ENCODE measurements at regions not wholly inside any gene's neighbourhood (a gene's known extent, or its start where the extent isn't known, plus 50 kb on each side); places are given as distances from the start of the nearest gene placed in this dataset.

GRCh38 chr13:74819549-74819948 is 662.4 kb downstream of the TBC1D4 start:
- DNase-seq (ENCODE audit: low spot score in 2 of 2), result no peak
- TF ChIP-seq POLR2AphosphoS5 (IDR thresholded peaks at IDR 0.05) (no peak), CTCF (IDR thresholded peaks at IDR 0.05) (no peak), POLR2A (IDR thresholded peaks at IDR 0.05) (no peak)
- H3K4me1 ChIP-seq, result no peaks in the 10 kb centered on the region
- H3K27me3 ChIP-seq, result no peaks in the 10 kb centered on the region
- intact Hi-C loops (cut with DNase I; ENCODE audit: low total_unique reads), result no loop called here
- H3K36me3 ChIP-seq, result no peaks in the 10 kb centered on the region
- H3K9me3 ChIP-seq, result no peaks in the 10 kb centered on the region
- H3K4me3 ChIP-seq, result no peak overlapping the region
- no peak overlapping the region for H3K27ac ChIP-seq

GRCh38 chr13:74816737-74817136 is 665.2 kb downstream of the TBC1D4 start:
- H3K27ac ChIP-seq, result no peak overlapping the region
- peaks cover 0 to 5% of the 10 kb centered on the region in 2 donors for H3K9me3 ChIP-seq
- no peaks in the 10 kb centered on the region for H3K27me3 ChIP-seq
- no peak for TF ChIP-seq POLR2AphosphoS5 (IDR thresholded peaks at IDR 0.05)
- TF ChIP-seq CTCF (IDR thresholded peaks at IDR 0.05), result no peak
- no peak for TF ChIP-seq POLR2A (IDR thresholded peaks at IDR 0.05)
- intact Hi-C loops (cut with DNase I; ENCODE audit: low total_unique reads), result no loop called here
- no peaks in the 10 kb centered on the region for H3K4me1 ChIP-seq
- no peak overlapping the region for H3K4me3 ChIP-seq
- no peak for DNase-seq (ENCODE audit: low spot score in 2 of 2)
- H3K36me3 ChIP-seq, result no peaks in the 10 kb centered on the region

GRCh38 chr13:74796157-74796556 is 662.0 kb upstream of the KLF12 start:
- intact Hi-C loops (cut with DNase I; ENCODE audit: low total_unique reads), result no loop called here
- no peak for TF ChIP-seq CTCF (IDR thresholded peaks at IDR 0.05)
- no peak for TF ChIP-seq POLR2AphosphoS5 (IDR thresholded peaks at IDR 0.05)
- TF ChIP-seq POLR2A (IDR thresholded peaks at IDR 0.05), result no peak
- H3K9me3 ChIP-seq, result peaks cover 0 to 9% of the 10 kb centered on the region in 2 donors

GRCh38 chr13:74795526-74795925 is 661.3 kb upstream of the KLF12 start:
- Histone ChIP-seq H3K4me3 (no peak overlapping the region), H3K4me1 (no peaks in the 10 kb centered on the region), H3K27ac (no peak overlapping the region), H3K27me3 (no peaks in the 10 kb centered on the region), H3K36me3 (no peaks in the 10 kb centered on the region), H3K9me3 (peaks cover 5 to 9% of the 10 kb centered on the region in 2 donors)
- intact Hi-C loops (cut with DNase I; ENCODE audit: low total_unique reads), result no loop called here
- TF ChIP-seq POLR2A (IDR thresholded peaks at IDR 0.05) (no peak), POLR2AphosphoS5 (IDR thresholded peaks at IDR 0.05) (no peak), CTCF (IDR thresholded peaks at IDR 0.05) (no peak)
- no peak for DNase-seq (ENCODE audit: low spot score in 2 of 2)

More at GRCh38 chr13:74796157-74796556, 662.0 kb upstream of the KLF12 start:
- DNase-seq (ENCODE audit: low spot score in 2 of 2), result no peak
- Histone ChIP-seq H3K4me3 (no peak overlapping the region), H3K27ac (no peak overlapping the region), H3K36me3 (no peaks in the 10 kb centered on the region), H3K27me3 (no peaks in the 10 kb centered on the region), H3K4me1 (no peaks in the 10 kb centered on the region)

GRCh38 chr13:74794582-74794981 is 660.4 kb upstream of the KLF12 start:
- H3K36me3 ChIP-seq, result no peaks in the 10 kb centered on the region
- no peak for DNase-seq (ENCODE audit: low spot score in 2 of 2)
- no peak overlapping the region for H3K27ac ChIP-seq
- H3K4me1 ChIP-seq, result no peaks in the 10 kb centered on the region
- H3K9me3 ChIP-seq, result peaks cover 7 to 9% of the 10 kb centered on the region in 2 donors
- no peaks in the 10 kb centered on the region for H3K27me3 ChIP-seq
- TF ChIP-seq POLR2A (IDR thresholded peaks at IDR 0.05), result no peak
- TF ChIP-seq POLR2AphosphoS5 (IDR thresholded peaks at IDR 0.05), result no peak
- TF ChIP-seq CTCF (IDR thresholded peaks at IDR 0.05), result no peak
- no peak overlapping the region for H3K4me3 ChIP-seq
- intact Hi-C loops (cut with DNase I; ENCODE audit: low total_unique reads), result no loop called here

Data from breast epithelium (tissue), 4 donors.